NCI-H345 (cell line): ENCODE measurements at regions not wholly inside any gene's neighbourhood (a gene's known extent, or its start where the extent isn't known, plus 50 kb on each side); places are given as distances from the start of the nearest gene placed in this dataset.

Experiments used
- DNase-seq: peaks from one replicate; lab custom pipeline; 2025; lab: John Stamatoyannopoulos, UW

- DNase-seq, result no peak
Measured at GRCh38 chr5:167644619-167645018, 646.8 kb upstream of the WWC1 start.

DNA sequence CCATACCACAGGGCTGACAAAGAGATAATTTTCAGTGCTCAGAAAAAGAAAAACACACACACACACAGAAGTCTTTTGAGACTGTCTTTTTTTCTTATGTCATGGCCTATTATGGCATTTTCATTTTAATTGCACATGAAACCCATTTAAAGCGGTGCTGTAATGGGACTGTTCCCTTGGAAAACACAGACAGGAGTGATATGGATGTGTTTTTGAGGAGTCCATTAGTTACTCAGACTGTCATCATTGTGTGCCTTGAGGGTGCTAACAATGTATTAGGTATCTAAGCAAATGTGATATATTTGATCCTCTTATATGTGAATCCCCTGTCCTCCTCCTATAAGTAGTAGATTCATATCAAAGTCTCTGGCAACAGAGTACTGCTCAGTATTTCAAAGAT, 642.0 kb upstream of the WWC1 start:
- no peak for DNase-seq

DNA sequence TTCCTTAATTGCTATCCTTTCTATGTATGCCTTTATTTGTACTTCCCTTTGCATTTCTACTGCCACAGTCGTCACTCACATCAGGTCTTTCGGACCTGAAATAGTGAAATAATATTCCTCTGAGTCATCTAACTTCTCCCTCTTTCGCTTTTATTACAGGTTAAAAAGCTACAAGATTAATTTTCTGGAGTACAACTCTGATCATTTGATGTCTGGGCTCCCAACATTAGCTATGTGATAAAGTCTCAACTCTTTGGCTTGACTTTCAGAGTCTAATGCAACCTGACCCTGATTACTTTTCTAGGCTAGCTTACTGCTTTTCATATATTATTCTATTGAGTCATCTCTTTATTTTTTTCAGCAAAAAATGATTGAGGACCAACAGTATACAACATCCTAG, 638.8 kb upstream of the WWC1 start:
- DNase-seq, result no peak

DNA sequence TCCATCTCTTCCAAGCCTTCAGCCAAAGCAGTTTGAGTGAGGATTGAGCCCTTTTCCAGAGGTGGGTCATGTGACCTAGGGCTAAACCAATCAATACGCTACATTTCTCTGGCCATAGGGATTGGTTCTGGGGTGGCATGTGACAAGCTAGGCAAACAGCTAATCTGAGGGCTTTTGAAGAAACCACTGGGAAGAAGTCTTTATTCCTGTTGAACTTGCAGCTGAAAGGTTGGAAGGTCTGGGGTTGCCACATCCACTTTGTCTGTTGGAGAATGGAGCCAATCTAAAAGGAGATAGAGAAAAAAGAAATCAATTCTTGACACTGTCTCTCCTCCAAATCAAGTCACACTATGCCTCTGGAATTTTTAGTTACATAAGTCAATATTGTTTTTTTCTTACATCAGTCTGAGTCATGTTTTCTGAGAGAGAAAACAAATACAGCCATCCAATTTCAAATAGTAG, 637.8 kb upstream of the WWC1 start:
- no peak for DNase-seq

DNA sequence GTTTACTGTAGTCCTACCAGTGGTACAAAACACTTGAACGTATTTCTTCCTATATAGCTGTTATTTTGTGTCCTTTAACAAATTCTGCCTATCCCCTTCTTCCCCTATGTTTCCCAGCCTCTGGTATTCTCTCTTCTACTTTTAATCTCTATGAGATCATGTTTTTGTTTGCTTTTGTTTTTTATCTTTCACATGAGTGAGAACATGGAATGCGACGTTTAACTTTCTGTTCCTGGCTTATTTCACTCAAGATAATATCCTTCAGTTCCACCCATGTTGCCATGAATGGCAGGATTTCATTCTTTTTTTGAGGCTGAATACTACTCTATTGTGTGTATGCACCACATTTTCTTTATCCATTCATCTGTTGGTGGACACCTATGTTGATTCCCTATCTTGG, 634.4 kb upstream of the WWC1 start:
- DNase-seq, result no peak

- no peak for DNase-seq
Measured at GRCh38 chr5:167658889-167659288, 632.6 kb upstream of the WWC1 start.

DNA sequence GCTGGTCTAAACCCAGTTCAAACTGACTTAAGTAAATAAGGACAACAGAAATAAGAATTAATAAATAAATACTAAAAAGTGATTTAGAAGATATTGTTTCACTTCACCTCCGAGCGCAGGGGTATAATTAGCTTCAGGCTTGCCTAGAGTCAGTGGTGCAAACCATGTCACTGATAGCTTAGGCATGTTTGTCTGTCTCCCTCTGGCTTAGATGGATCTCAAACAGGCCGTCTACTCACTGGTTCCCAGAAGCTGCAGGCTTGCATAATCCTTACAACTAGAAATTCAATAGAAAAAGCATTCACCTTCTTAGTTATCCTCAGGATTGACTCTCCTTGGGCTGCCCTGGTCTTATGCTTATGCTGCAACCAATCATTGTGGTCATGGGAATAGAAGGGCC, 629.8 kb upstream of the WWC1 start:
- DNase-seq, result no peak

- DNase-seq, result no peak
Measured at GRCh38 chr5:167664222-167664804, 627.1 kb upstream of the WWC1 start.

GRCh38 chr5:167665841-167666375, 625.5 kb upstream of the WWC1 start:
- no peak for DNase-seq

- no peak for DNase-seq
Measured at GRCh38 chr5:167671176-167671575, 620.3 kb upstream of the WWC1 start.

- DNase-seq, result no peak
Measured at GRCh38 chr5:167673942-167674341, 617.5 kb upstream of the WWC1 start.

GRCh38 chr5:167678481-167678880, 613.0 kb upstream of the WWC1 start:
- DNase-seq, result no peak

DNA sequence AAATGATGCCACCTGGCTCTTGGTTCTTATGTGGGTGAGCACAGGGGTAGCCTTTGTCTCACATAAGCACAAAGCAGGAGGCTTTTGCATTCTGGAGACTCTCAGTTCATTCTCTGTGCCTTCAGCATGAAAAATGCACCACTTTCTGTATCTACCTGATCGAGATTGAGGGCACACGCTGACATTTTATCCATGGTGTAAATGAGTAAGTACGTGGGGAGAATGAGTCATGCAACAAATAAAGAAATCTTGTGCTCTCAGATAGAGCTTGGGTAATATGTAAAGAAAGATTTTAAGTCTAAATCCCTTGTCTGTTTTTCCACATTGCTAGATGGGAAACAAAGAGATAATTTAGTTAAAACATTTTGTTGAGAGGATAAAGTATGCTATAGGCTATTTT, 607.2 kb upstream of the WWC1 start:
- no peak for DNase-seq

DNA sequence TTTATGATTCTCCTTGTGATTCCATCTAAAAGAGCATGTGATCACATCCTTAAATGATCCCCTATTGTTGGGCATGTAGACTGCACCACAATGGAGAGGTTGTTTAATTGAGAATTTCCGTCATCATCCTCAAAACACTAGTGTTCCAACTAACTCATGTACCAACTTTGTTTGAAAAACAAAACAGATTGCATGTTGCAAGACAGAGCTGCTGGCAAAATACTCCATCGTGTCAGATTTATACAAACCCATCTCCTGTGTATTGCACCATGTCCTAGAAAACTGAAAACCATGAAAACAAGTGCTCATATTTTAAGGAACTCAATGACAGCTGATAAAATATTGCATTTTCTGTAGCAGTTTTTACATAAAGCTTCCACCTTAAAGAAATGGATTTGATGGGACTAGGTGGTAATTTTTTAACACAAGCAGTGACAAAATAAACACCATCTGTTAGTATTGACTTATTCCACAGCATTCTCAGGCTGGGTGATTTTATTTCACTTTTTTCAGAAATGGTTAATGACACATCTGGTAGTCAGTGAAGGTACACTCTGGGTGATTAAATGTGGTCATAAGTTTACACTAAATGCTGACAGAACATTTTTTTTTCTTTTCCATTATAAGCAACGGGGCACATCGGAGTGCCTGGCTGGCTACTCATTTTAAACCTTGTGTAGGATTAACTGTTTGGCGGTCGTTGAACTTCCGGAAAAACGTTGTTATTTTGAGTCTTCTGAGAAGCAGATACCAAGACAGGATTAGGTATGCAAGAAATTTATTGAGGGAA, 602.9 kb upstream of the WWC1 start:
- DNase-seq, result no peak

DNA sequence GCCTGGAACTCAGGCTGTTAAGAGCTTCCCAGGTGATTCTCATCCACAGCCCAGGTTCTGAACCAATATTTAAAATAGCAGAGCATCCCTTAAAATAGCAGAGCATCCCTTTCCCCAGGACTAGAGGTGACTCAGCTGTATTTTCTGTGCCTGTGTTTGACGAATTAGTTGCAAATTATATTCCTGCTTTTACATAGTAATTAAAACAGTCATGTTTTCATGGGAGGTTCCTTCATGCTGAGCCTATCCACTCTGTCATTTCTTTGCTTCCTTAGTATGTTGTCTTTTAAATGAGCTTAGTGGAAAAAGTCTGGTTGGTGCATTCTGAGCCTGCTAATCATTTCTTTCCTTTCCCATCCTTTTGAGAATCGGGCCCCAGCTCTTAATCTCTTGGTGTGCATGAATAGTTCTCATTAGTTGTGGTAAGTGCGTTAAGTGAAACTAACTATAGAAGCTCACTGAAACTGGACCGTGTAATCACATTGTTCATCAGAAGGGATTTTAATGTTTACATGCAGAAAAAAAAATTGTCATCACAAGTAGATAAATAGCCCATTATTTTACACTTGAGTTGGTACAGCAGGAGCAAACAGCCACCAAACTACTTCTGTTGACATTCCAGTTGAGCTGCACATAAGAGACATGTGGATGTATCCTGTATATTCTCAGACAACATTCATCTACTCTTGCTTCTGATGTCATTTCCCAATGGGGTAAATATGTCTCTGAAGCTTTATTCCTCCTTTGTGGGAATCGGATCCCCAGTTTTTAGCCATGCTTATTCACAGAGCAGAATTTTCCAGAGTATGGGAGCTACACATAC, 596.9 kb upstream of the WWC1 start:
- no peak for DNase-seq

- no peak for DNase-seq
Measured at GRCh38 chr5:167696558-167697314, 594.7 kb upstream of the WWC1 start.

GRCh38 chr5:167699432-167699831, 592.0 kb upstream of the WWC1 start:
- no peak for DNase-seq

GRCh38 chr5:167701051-167701450, 590.4 kb upstream of the WWC1 start:
- DNase-seq, result no peak

- no peak for DNase-seq
Measured at GRCh38 chr5:167702014-167702413, 589.4 kb upstream of the WWC1 start.

GRCh38 chr5:167708449-167708848, 583.0 kb upstream of the WWC1 start:
- no peak for DNase-seq

DNA sequence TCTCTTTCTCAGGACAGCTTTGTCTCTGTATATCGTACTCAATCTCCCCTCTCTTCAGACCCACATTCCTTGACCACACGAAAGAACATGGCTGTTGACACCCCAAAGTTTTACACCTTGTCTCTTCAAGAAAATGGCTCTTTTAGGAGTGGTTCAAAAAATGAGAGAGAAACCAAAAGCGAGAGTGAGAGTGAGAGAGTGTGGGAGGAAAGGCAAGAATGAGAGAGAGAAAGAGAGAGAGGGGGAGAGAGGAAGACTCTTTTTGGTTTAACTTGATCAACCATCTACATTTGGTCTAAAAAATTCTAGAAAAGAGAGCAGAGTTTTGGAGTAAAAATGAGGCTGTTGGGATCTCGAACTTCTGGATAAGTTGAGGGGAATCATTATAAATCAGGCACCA, 581.8 kb upstream of the WWC1 start:
- no peak for DNase-seq
